Liver (tissue), 8 donors: ENCODE measurements at regions not wholly inside any gene's neighbourhood (a gene's known extent, or its start where the extent isn't known, plus 50 kb on each side); places are given as distances from the start of the nearest gene placed in this dataset.

Experiments
- DNase-seq: peaks from one replicate; pipeline ENCODE4 v3.0.0-alpha.2; 2017; ENCODE audit warnings: low spot score
- H3K27ac ChIP-seq, 2 donors: one replicate each; pipeline ENCODE4 v1.7.0; 2013; ENCODE audit warnings: inconsistent platforms in 2 of 2, low read length in 2 of 2, control low read depth in 1 of 2, low read depth in 1 of 2, mild to moderate bottlenecking in 1 of 2
- H3K27me3 ChIP-seq, 4 donors: one replicate each; pipeline versions ENCODE4 v1.6.1 to v1.7.0; 2013; ENCODE audit warnings: low read length in 3 of 4, inconsistent platforms in 1 of 4, mild to moderate bottlenecking in 1 of 4, moderate library complexity in 1 of 4; ENCODE audit not compliant: control insufficient read depth in 4 of 4, insufficient read depth in 4 of 4
- H3K36me3 ChIP-seq, 4 donors: one replicate each; pipeline versions ENCODE4 v1.6.1 to v1.7.0; 2013; ENCODE audit warnings: low read length in 3 of 4, mild to moderate bottlenecking in 3 of 4, low read depth in 1 of 4, moderate library complexity in 1 of 4; ENCODE audit not compliant: control insufficient read depth in 4 of 4, insufficient read depth in 3 of 4
- H3K4me1 ChIP-seq, 4 donors: one replicate each; pipeline versions ENCODE4 v1.6.1 to v1.7.0; 2013; ENCODE audit warnings: low read length in 3 of 4, mild to moderate bottlenecking in 3 of 4, moderate library complexity in 1 of 4; ENCODE audit not compliant: control insufficient read depth in 4 of 4, insufficient read depth in 4 of 4
- H3K4me3 ChIP-seq, 3 donors: one replicate each; pipeline versions ENCODE4 v1.6.1 to v1.7.0; 2013; ENCODE audit warnings: low read length in 3 of 3, control low read depth in 1 of 3, low read depth in 1 of 3, mild to moderate bottlenecking in 1 of 3
- H3K9ac ChIP-seq, 2 donors: one replicate each; pipeline ENCODE4 v1.7.0; 2013; ENCODE audit warnings: low read length in 2 of 2, mild to moderate bottlenecking in 2 of 2, moderate library complexity in 2 of 2, control low read depth in 1 of 2, low read depth in 1 of 2
- H3K9me3 ChIP-seq, 4 donors: one replicate each; pipeline versions ENCODE4 v1.6.1 to v1.7.0; 2013; ENCODE audit warnings: low read length in 3 of 4; ENCODE audit not compliant: control insufficient read depth in 4 of 4
- EGR1 ChIP-seq, 2 donors: IDR thresholded peaks; 2 replicates each; pipeline ENCODE4 v1.6.1; 2016 to 2018; ENCODE audit warnings: antibody characterized with exemption in 2 of 2, low read depth in 2 of 2
- FOXA1 ChIP-seq: IDR thresholded peaks from 2 replicates; pipeline ENCODE4 v1.6.1; 2016; ENCODE audit warnings: antibody characterized with exemption
- FOXA2 ChIP-seq: IDR thresholded peaks from 2 replicates; pipeline ENCODE4 v1.6.1; 2016; ENCODE audit warnings: antibody characterized with exemption
- GABPA ChIP-seq, 2 donors: IDR thresholded peaks in 1 of 2; conservative IDR thresholded peaks in 1 of 2; 2 replicates each; pipeline ENCODE4 v1.6.1; 2016; ENCODE audit warnings: antibody characterized with exemption in 2 of 2, mild to moderate bottlenecking in 1 of 2, moderate library complexity in 1 of 2
- HNF4A ChIP-seq, 2 donors: conservative IDR thresholded peaks; 2 replicates each; pipeline ENCODE4 v1.6.1; 2016; ENCODE audit warnings: antibody characterized with exemption in 2 of 2, mild to moderate bottlenecking in 2 of 2
- HNF4G ChIP-seq: IDR thresholded peaks from 2 replicates; pipeline ENCODE4 v1.6.1; 2016; ENCODE audit warnings: antibody characterized with exemption
- JUND ChIP-seq, 2 donors: IDR thresholded peaks; 2 replicates each; pipeline ENCODE4 v1.6.1; 2016; ENCODE audit warnings: antibody characterized with exemption in 2 of 2
- NR2F2 ChIP-seq: IDR thresholded peaks from 2 replicates; pipeline ENCODE4 v1.6.1; 2016; ENCODE audit warnings: antibody characterized with exemption
- RAD21 ChIP-seq, 2 donors: IDR thresholded peaks; 2 replicates each; pipeline ENCODE4 v1.6.1; 2016; ENCODE audit warnings: antibody characterized with exemption in 2 of 2, mild to moderate bottlenecking in 2 of 2
- RXRA ChIP-seq, 2 donors: IDR thresholded peaks; 2 replicates each; pipeline ENCODE4 v1.6.1; 2017 to 2018; ENCODE audit warnings: antibody characterized with exemption in 2 of 2, mild to moderate bottlenecking in 1 of 2
- SP1 ChIP-seq: IDR thresholded peaks from 2 replicates; pipeline ENCODE4 v1.6.1; 2018; ENCODE audit warnings: antibody characterized with exemption, mild to moderate bottlenecking
- TAF1 ChIP-seq: conservative IDR thresholded peaks from 2 replicates; pipeline ENCODE4 v1.6.1; 2016; ENCODE audit warnings: antibody characterized with exemption, mild to moderate bottlenecking
- YY1 ChIP-seq: IDR thresholded peaks from 2 replicates; pipeline ENCODE4 v1.6.1; 2016; ENCODE audit warnings: antibody characterized with exemption, mild to moderate bottlenecking
- WGBS: extraction: QIAGEN DNeasy Blood & Tissue Kit; methylation state at CpG from one replicate; pipeline ENCODE4 v1.1.7; 2013; 5-methylcytosine and 5-hydroxymethylcytosine counted together
- TF ChIP-seq, protein P1 (sequence below): IDR thresholded peaks from 2 replicates; pipeline ENCODE4 v1.6.1; 2016; ENCODE audit warnings: antibody characterized with exemption
- TF ChIP-seq, protein P2 (sequence below): IDR thresholded peaks from 2 replicates; pipeline ENCODE4 v1.6.1; 2016; ENCODE audit warnings: antibody characterized with exemption
- TF ChIP-seq, protein P3 (sequence below): IDR thresholded peaks from 2 replicates; pipeline ENCODE4 v1.6.1; 2016; ENCODE audit warnings: antibody characterized with exemption
- TF ChIP-seq, protein P4 (sequence below): IDR thresholded peaks from 2 replicates; pipeline ENCODE4 v1.6.1; 2016; ENCODE audit warnings: antibody characterized with exemption, mild to moderate bottlenecking
- TF ChIP-seq, protein P5 (sequence below): fragments of 150-350 bp; IDR thresholded peaks from 2 replicates; pipeline ENCODE4 v1.5.1; 2017; ENCODE audit warnings: improper control_type of control experiment, low read depth, low read length; ENCODE audit not compliant: missing input control
- donor health status: healthy.
- donor health status: healthy.
- donor health status: healthy.
- donor health status: healthy.
- donor health status: healthy.

DNA sequence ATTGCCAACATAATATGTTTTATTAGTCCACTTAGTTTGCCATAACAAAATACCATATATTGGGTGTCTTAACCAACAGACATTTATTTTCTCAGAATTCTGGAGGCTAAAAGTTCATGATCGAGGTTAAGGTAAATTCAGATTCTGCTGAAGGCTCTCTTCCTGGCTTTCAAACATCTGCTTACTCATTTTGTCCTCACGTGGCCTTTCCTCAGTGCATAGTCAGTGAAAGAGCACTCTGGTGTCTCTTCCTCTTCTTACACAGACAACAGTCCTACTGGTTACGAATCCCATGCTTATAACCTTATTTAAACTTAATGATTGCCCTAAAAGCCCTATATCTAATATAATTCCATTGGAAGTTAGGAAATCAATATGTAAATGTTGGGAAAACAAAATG is 479.7 kb downstream of the FSCB start:
- H3K9me3 ChIP-seq, result no peaks in the 10 kb centered on the region
- no peaks in the 10 kb centered on the region for H3K36me3 ChIP-seq
- no peak overlapping the region for H3K27ac ChIP-seq
- no peak overlapping the region for H3K9ac ChIP-seq
- no peaks in the 10 kb centered on the region for H3K27me3 ChIP-seq
- no peak overlapping the region for H3K4me3 ChIP-seq
- no peak for DNase-seq
- no peak for TF ChIP-seq HNF4A (conservative IDR thresholded peaks at IDR 0.05)
- no peak for TF ChIP-seq EGR1 (IDR thresholded peaks at IDR 0.05; ENCODE audit: low read depth in 2 of 2)
- TF ChIP-seq FOXA1, result no peak
- no peak for TF ChIP-seq YY1
- no peak for TF ChIP-seq TAF1
- WGBS, result 78% methylated on average over 3 of the region's 3 CpGs
- no peaks in the 10 kb centered on the region for H3K4me1 ChIP-seq

DNA sequence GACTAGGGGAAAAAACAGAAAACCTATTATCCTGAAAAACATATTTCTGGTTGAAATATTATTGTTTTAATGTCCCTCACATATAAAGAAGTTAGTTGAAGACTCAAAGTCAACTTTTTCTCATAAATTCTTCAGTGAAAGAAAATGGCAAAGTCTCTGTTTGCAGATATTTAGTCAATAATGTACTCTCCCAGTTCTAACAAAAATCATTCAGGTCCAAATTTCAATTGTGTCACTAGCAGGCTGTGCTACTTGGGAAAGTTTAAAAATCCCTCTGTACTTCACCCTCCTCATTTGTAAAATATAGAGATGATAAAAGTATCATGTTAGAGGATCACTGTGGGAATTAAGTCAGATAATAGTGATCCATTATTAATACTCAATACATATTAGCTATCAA is 496.5 kb downstream of the FSCB start:
- H3K9ac ChIP-seq, result peak overlapping the region; percentile 12 to 54
- H3K36me3 ChIP-seq, result no peaks in the 10 kb centered on the region
- peak overlapping the region in 1 of 3 donors; percentile 14 for H3K4me3 ChIP-seq
- TF ChIP-seq YY1, result peak; percentile 72
- TF ChIP-seq, protein P1, sequence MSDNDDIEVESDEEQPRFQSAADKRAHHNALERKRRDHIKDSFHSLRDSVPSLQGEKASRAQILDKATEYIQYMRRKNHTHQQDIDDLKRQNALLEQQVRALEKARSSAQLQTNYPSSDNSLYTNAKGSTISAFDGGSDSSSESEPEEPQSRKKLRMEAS, result no peak
- no peak for TF ChIP-seq GABPA (IDR thresholded peaks at IDR 0.05 in 1 of 2, conservative IDR thresholded peaks at IDR 0.05 in 1 of 2)
- TF ChIP-seq JUND (IDR thresholded peaks at IDR 0.05), result no peak
- TF ChIP-seq, protein P2, sequence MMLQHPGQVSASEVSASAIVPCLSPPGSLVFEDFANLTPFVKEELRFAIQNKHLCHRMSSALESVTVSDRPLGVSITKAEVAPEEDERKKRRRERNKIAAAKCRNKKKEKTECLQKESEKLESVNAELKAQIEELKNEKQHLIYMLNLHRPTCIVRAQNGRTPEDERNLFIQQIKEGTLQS, result no peak
- TF ChIP-seq SP1, result peak; percentile 65
- TF ChIP-seq NR2F2, result no peak
- peak; percentile 81 to 82 for TF ChIP-seq HNF4A (conservative IDR thresholded peaks at IDR 0.05)
- TF ChIP-seq HNF4G, result peak; percentile 50
- TF ChIP-seq, protein P3, sequence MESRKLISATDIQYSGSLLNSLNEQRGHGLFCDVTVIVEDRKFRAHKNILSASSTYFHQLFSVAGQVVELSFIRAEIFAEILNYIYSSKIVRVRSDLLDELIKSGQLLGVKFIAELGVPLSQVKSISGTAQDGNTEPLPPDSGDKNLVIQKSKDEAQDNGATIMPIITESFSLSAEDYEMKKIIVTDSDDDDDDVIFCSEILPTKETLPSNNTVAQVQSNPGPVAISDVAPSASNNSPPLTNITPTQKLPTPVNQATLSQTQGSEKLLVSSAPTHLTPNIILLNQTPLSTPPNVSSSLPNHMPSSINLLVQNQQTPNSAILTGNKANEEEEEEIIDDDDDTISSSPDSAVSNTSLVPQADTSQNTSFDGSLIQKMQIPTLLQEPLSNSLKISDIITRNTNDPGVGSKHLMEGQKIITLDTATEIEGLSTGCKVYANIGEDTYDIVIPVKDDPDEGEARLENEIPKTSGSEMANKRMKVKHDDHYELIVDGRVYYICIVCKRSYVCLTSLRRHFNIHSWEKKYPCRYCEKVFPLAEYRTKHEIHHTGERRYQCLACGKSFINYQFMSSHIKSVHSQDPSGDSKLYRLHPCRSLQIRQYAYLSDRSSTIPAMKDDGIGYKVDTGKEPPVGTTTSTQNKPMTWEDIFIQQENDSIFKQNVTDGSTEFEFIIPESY, result no peak
- TF ChIP-seq RXRA (IDR thresholded peaks at IDR 0.05), result peak in 1 of 2 donors; percentile 8
- TF ChIP-seq RAD21 (IDR thresholded peaks at IDR 0.05), result peak in 1 of 2 donors; percentile 35
- TF ChIP-seq FOXA2, result peak; percentile 24
- DNase-seq, result no peak
- H3K27ac ChIP-seq, result peak overlapping the region; percentile 72 to 80
- peaks cover 0 to 16% (median 7%) of the 10 kb centered on the region in 4 donors for H3K4me1 ChIP-seq
- H3K27me3 ChIP-seq, result no peaks in the 10 kb centered on the region
- H3K9me3 ChIP-seq, result no peaks in the 10 kb centered on the region

DNA sequence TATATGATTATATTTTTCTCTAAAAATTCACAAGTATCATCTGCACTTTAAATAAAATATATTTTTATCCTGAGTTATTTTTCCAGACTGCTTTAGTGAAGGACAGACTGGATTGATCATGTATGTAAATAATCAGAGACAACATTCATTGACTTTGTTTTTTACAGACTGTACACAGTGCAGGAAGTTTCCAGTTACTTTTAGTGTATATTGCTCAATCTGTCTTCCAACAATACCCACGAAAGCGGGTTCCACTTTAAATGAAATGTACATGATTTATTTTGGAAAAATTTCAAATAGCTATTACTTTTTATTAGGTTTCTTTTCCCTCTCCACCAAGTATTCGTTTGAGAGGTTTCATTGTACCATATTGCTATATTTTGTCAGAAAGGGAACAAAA is 497.0 kb downstream of the FSCB start:
- Histone ChIP-seq H3K4me3 (peak overlapping the region in 1 of 3 donors; percentile 14), H3K9ac (peak overlapping the region; percentile 12 to 54), H3K36me3 (no peaks in the 10 kb centered on the region), H3K27ac (peak overlapping the region; percentile 72 to 80), H3K4me1 (peaks cover 0 to 16% (median 7%) of the 10 kb centered on the region in 4 donors), H3K9me3 (no peaks in the 10 kb centered on the region), H3K27me3 (no peaks in the 10 kb centered on the region)
- WGBS, result 27% methylated on average over 3 of the region's 3 CpGs
- no peak for DNase-seq
- TF ChIP-seq EGR1 (IDR thresholded peaks at IDR 0.05; ENCODE audit: low read depth in 2 of 2) (no peak), RAD21 (IDR thresholded peaks at IDR 0.05) (no peak), SP1 (no peak), GABPA (IDR thresholded peaks at IDR 0.05 in 1 of 2, conservative IDR thresholded peaks at IDR 0.05 in 1 of 2) (no peak), YY1 (no peak), JUND (IDR thresholded peaks at IDR 0.05) (no peak), RXRA (IDR thresholded peaks at IDR 0.05) (no peak), TAF1 (no peak), HNF4A (conservative IDR thresholded peaks at IDR 0.05) (no peak), HNF4G (no peak), FOXA1 (no peak)
- TF ChIP-seq, protein P1, result no peak
- TF ChIP-seq, protein P4, sequence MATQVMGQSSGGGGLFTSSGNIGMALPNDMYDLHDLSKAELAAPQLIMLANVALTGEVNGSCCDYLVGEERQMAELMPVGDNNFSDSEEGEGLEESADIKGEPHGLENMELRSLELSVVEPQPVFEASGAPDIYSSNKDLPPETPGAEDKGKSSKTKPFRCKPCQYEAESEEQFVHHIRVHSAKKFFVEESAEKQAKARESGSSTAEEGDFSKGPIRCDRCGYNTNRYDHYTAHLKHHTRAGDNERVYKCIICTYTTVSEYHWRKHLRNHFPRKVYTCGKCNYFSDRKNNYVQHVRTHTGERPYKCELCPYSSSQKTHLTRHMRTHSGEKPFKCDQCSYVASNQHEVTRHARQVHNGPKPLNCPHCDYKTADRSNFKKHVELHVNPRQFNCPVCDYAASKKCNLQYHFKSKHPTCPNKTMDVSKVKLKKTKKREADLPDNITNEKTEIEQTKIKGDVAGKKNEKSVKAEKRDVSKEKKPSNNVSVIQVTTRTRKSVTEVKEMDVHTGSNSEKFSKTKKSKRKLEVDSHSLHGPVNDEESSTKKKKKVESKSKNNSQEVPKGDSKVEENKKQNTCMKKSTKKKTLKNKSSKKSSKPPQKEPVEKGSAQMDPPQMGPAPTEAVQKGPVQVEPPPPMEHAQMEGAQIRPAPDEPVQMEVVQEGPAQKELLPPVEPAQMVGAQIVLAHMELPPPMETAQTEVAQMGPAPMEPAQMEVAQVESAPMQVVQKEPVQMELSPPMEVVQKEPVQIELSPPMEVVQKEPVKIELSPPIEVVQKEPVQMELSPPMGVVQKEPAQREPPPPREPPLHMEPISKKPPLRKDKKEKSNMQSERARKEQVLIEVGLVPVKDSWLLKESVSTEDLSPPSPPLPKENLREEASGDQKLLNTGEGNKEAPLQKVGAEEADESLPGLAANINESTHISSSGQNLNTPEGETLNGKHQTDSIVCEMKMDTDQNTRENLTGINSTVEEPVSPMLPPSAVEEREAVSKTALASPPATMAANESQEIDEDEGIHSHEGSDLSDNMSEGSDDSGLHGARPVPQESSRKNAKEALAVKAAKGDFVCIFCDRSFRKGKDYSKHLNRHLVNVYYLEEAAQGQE, result no peak
- TF ChIP-seq, protein P2, result no peak
- TF ChIP-seq, protein P5, sequence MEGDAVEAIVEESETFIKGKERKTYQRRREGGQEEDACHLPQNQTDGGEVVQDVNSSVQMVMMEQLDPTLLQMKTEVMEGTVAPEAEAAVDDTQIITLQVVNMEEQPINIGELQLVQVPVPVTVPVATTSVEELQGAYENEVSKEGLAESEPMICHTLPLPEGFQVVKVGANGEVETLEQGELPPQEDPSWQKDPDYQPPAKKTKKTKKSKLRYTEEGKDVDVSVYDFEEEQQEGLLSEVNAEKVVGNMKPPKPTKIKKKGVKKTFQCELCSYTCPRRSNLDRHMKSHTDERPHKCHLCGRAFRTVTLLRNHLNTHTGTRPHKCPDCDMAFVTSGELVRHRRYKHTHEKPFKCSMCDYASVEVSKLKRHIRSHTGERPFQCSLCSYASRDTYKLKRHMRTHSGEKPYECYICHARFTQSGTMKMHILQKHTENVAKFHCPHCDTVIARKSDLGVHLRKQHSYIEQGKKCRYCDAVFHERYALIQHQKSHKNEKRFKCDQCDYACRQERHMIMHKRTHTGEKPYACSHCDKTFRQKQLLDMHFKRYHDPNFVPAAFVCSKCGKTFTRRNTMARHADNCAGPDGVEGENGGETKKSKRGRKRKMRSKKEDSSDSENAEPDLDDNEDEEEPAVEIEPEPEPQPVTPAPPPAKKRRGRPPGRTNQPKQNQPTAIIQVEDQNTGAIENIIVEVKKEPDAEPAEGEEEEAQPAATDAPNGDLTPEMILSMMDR, result no peak
